ENCODE measurements at regions not wholly inside any gene's neighbourhood (a gene's known extent, or its start where the extent isn't known, plus 50 kb on each side); places are given as distances from the start of the nearest gene placed in this dataset.

- no peaks in the 10 kb centered on the region for H3K9me3 ChIP-seq (ENCODE audit: control insufficient read depth, insufficient read depth, low read depth, low read length)
- ChIA-PET POLR2A (no interaction called here), CTCF (interaction anchor here (1.2 kb wide), 1 partner anchor 134 kb away, joined by 4 read pairs; no protein-coding TSS in a partner anchor)
Measured at GRCh38 chr12:38969706-38970105, 64.3 kb upstream of the CPNE8 start.

GRCh38 chr12:38961683-38962082, 56.3 kb upstream of the CPNE8 start:
- TF ChIP-seq ZNF677 (tag by site-specific recombination; IDR thresholded peaks at IDR 0.05): no peak
- no peak for TF ChIP-seq ZSCAN23 (tag by site-specific recombination; IDR thresholded peaks at IDR 0.05)
- no peak for TF ChIP-seq ZBTB44 (tag by site-specific recombination; IDR thresholded peaks at IDR 0.05)
- TF ChIP-seq GLIS2 (tag by site-specific recombination; IDR thresholded peaks at IDR 0.05): no peak
- TF ChIP-seq ZBTB7A (tag by site-specific recombination; IDR thresholded peaks at IDR 0.05; ENCODE audit: low read depth): no peak
- TF ChIP-seq SCRT1 (tag by site-specific recombination; IDR thresholded peaks at IDR 0.05; ENCODE audit: borderline replicate concordance): no peak
- no peak for TF ChIP-seq ZNF354C (tag by site-specific recombination; IDR thresholded peaks at IDR 0.05; ENCODE audit: borderline replicate concordance, low read depth)
- TF ChIP-seq GLIS1 (tag by site-specific recombination; IDR thresholded peaks at IDR 0.05): no peak
- no peak for TF ChIP-seq ZNF16 (tag by site-specific recombination; IDR thresholded peaks at IDR 0.05; ENCODE audit: low read depth)
- H3K4me1 ChIP-seq (ENCODE audit: control insufficient read depth, insufficient read depth, low read length): no peaks in the 10 kb centered on the region
- H3K27ac ChIP-seq (ENCODE audit: extremely low read depth, low read depth, low read length): no peak overlapping the region
- ChIA-PET CTCF (interaction anchor here (0.5 to 0.6 kb wide), 2 partner anchors 170 to 288 kb away, joined by 3 to 5 read pairs; no protein-coding TSS in a partner anchor), POLR2A (no interaction called here)
- H3K9me3 ChIP-seq (ENCODE audit: control insufficient read depth, insufficient read depth, low read depth, low read length): no peaks in the 10 kb centered on the region
- H3K36me3 ChIP-seq (ENCODE audit: control insufficient read depth in 2 of 2, insufficient read depth in 1 of 2, low read length in 2 of 2): no peaks in the 10 kb centered on the region
- no peak overlapping the region for H3K4me3 ChIP-seq (ENCODE audit: low read depth, low read length)

More at GRCh38 chr12:38969706-38970105, 64.3 kb upstream of the CPNE8 start:
- H3K27ac ChIP-seq (ENCODE audit: extremely low read depth, low read depth, low read length): no peak overlapping the region
- no peaks in the 10 kb centered on the region for H3K4me1 ChIP-seq (ENCODE audit: control insufficient read depth, insufficient read depth, low read length)
- no peak overlapping the region for H3K4me3 ChIP-seq (ENCODE audit: low read depth, low read length)
- H3K36me3 ChIP-seq (ENCODE audit: control insufficient read depth in 2 of 2, insufficient read depth in 1 of 2, low read length in 2 of 2): no peaks in the 10 kb centered on the region
- TF ChIP-seq ZFP41 (tag by site-specific recombination; IDR thresholded peaks at IDR 0.05; ENCODE audit: borderline replicate concordance) (no peak), ZFP37 (tag by site-specific recombination; IDR thresholded peaks at IDR 0.05) (no peak), ZNF510 (tag by site-specific recombination; IDR thresholded peaks at IDR 0.05; ENCODE audit: insufficient replicate concordance) (no peak), SCRT2 (tag by site-specific recombination; IDR thresholded peaks at IDR 0.05) (no peak), ZBTB17 (tag by site-specific recombination; IDR thresholded peaks at IDR 0.05) (no peak), RBAK (tag by site-specific recombination; IDR thresholded peaks at IDR 0.05) (no peak)
- TF ChIP-seq, protein P1, sequence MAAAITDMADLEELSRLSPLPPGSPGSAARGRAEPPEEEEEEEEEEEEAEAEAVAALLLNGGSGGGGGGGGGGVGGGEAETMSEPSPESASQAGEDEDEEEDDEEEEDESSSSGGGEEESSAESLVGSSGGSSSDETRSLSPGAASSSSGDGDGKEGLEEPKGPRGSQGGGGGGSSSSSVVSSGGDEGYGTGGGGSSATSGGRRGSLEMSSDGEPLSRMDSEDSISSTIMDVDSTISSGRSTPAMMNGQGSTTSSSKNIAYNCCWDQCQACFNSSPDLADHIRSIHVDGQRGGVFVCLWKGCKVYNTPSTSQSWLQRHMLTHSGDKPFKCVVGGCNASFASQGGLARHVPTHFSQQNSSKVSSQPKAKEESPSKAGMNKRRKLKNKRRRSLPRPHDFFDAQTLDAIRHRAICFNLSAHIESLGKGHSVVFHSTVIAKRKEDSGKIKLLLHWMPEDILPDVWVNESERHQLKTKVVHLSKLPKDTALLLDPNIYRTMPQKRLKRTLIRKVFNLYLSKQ (tag by site-specific recombination; IDR thresholded peaks at IDR 0.05; ENCODE audit: borderline replicate concordance): no peak
- TF ChIP-seq, protein P2, sequence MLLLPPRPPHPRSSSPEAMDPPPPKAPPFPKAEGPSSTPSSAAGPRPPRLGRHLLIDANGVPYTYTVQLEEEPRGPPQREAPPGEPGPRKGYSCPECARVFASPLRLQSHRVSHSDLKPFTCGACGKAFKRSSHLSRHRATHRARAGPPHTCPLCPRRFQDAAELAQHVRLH (tag by site-specific recombination; IDR thresholded peaks at IDR 0.05): no peak

- ChIA-PET CTCF (interaction anchor here (0.5 to 0.6 kb wide), 2 partner anchors 169 to 289 kb away, joined by 3 to 5 read pairs; no protein-coding TSS in a partner anchor), POLR2A (no interaction called here)
- TF ChIP-seq ZNF138 (tag by site-specific recombination; IDR thresholded peaks at IDR 0.05; ENCODE audit: borderline replicate concordance) (no peak), ZNF426 (tag by site-specific recombination; IDR thresholded peaks at IDR 0.05) (no peak), REST (tag by site-specific recombination; IDR thresholded peaks at IDR 0.05) (no peak), ZNF169 (tag by site-specific recombination; IDR thresholded peaks at IDR 0.05) (no peak), ZNF837 (tag by site-specific recombination; IDR thresholded peaks at IDR 0.05) (no peak), ZNF274 (IDR thresholded peaks at IDR 0.05; ENCODE audit: low read length) (no peak), ZNF274 (tag by site-specific recombination; IDR thresholded peaks at IDR 0.05; ENCODE audit: borderline replicate concordance) (no peak)
Measured at GRCh38 chr12:38961012-38961411, 55.6 kb upstream of the CPNE8 start.

More at GRCh38 chr12:38961012-38961411, 55.6 kb upstream of the CPNE8 start:
- Histone ChIP-seq H3K4me3 (ENCODE audit: low read depth, low read length) (no peak overlapping the region), H3K27ac (ENCODE audit: extremely low read depth, low read depth, low read length) (no peak overlapping the region), H3K36me3 (ENCODE audit: control insufficient read depth in 2 of 2, insufficient read depth in 1 of 2, low read length in 2 of 2) (no peaks in the 10 kb centered on the region), H3K9me3 (ENCODE audit: control insufficient read depth, insufficient read depth, low read depth, low read length) (no peaks in the 10 kb centered on the region), H3K4me1 (ENCODE audit: control insufficient read depth, insufficient read depth, low read length) (no peaks in the 10 kb centered on the region)

Data from HEK293 (cell line).